ENCODE measurements at regions not wholly inside any gene's neighbourhood (a gene's known extent, or its start where the extent isn't known, plus 50 kb on each side); places are given as distances from the start of the nearest gene placed in this dataset.

GRCh38 chr11:111168871-111169270, 76.7 kb upstream of the POU2AF2 start:
- TF ChIP-seq CTCF (IDR thresholded peaks at IDR 0.05) = no peak
- H3K4me1 ChIP-seq = no peaks in the 10 kb centered on the region
- no peaks in the 10 kb centered on the region for H3K79me2 ChIP-seq
- no peaks in the 10 kb centered on the region for H3K27me3 ChIP-seq (ENCODE audit: control insufficient read depth, insufficient read depth, low read length)
- no peak overlapping the region for H3K27ac ChIP-seq
- no peak overlapping the region for H2AFZ ChIP-seq
- no peaks in the 10 kb centered on the region for H3K9me3 ChIP-seq (ENCODE audit: control insufficient read depth, low read length)
- H3K9ac ChIP-seq = no peak overlapping the region
- no peak overlapping the region for H3K4me2 ChIP-seq (ENCODE audit: low read length)
- H3K36me3 ChIP-seq (ENCODE audit: control insufficient read depth, insufficient read depth, low read length) = no peaks in the 10 kb centered on the region
- H3K4me3 ChIP-seq (ENCODE audit: low read depth, low read length) = no peak overlapping the region

- H3K4me1 ChIP-seq = no peaks in the 10 kb centered on the region
- no peaks in the 10 kb centered on the region for H3K9me3 ChIP-seq (ENCODE audit: control insufficient read depth, low read length)
- no peak for TF ChIP-seq CTCF (IDR thresholded peaks at IDR 0.05)
- no peak overlapping the region for H3K9ac ChIP-seq
- H3K27me3 ChIP-seq (ENCODE audit: control insufficient read depth, insufficient read depth, low read length) = no peaks in the 10 kb centered on the region
- H3K4me2 ChIP-seq (ENCODE audit: low read length) = no peak overlapping the region
- no peaks in the 10 kb centered on the region for H3K79me2 ChIP-seq
- no peak overlapping the region for H3K4me3 ChIP-seq (ENCODE audit: low read depth, low read length)
- no peak overlapping the region for H3K27ac ChIP-seq
- no peak overlapping the region for H2AFZ ChIP-seq
- H3K36me3 ChIP-seq (ENCODE audit: control insufficient read depth, insufficient read depth, low read length) = no peaks in the 10 kb centered on the region
These were observed 77.9 kb upstream of the POU2AF2 start for GRCh38 chr11:111167666-111168065.

- H2AFZ ChIP-seq = no peak overlapping the region
- H3K36me3 ChIP-seq (ENCODE audit: control insufficient read depth, insufficient read depth, low read length) = no peaks in the 10 kb centered on the region
- H3K9me3 ChIP-seq (ENCODE audit: control insufficient read depth, low read length) = no peaks in the 10 kb centered on the region
- no peak overlapping the region for H3K4me2 ChIP-seq (ENCODE audit: low read length)
- no peak overlapping the region for H3K9ac ChIP-seq
- H3K4me3 ChIP-seq (ENCODE audit: low read depth, low read length) = no peak overlapping the region
- H3K79me2 ChIP-seq = no peaks in the 10 kb centered on the region
- no peaks in the 10 kb centered on the region for H3K27me3 ChIP-seq (ENCODE audit: control insufficient read depth, insufficient read depth, low read length)
- no peak for TF ChIP-seq CTCF (IDR thresholded peaks at IDR 0.05)
- H3K4me1 ChIP-seq = no peaks in the 10 kb centered on the region
- H3K27ac ChIP-seq = no peak overlapping the region
These were observed 78.9 kb upstream of the POU2AF2 start for GRCh38 chr11:111166598-111166997.

GRCh38 chr11:111162305-111162704, 83.2 kb upstream of the POU2AF2 start:
- no peaks in the 10 kb centered on the region for H3K36me3 ChIP-seq (ENCODE audit: control insufficient read depth, insufficient read depth, low read length)
- no peaks in the 10 kb centered on the region for H3K4me1 ChIP-seq
- H3K4me3 ChIP-seq (ENCODE audit: low read depth, low read length) = no peak overlapping the region
- no peak overlapping the region for H3K4me2 ChIP-seq (ENCODE audit: low read length)
- TF ChIP-seq CTCF (IDR thresholded peaks at IDR 0.05) = no peak
- no peak overlapping the region for H3K27ac ChIP-seq
- no peaks in the 10 kb centered on the region for H3K79me2 ChIP-seq
- H3K27me3 ChIP-seq (ENCODE audit: control insufficient read depth, insufficient read depth, low read length) = no peaks in the 10 kb centered on the region
- no peaks in the 10 kb centered on the region for H3K9me3 ChIP-seq (ENCODE audit: control insufficient read depth, low read length)
- H3K9ac ChIP-seq = no peak overlapping the region
- H2AFZ ChIP-seq = no peak overlapping the region

GRCh38 chr11:111157571-111157970, 88.0 kb upstream of the POU2AF2 start:
- Histone ChIP-seq H3K36me3 (ENCODE audit: control insufficient read depth, insufficient read depth, low read length) (no peaks in the 10 kb centered on the region), H3K27ac (no peak overlapping the region), H3K79me2 (no peaks in the 10 kb centered on the region), H2AFZ (no peak overlapping the region), H3K4me3 (ENCODE audit: low read depth, low read length) (no peak overlapping the region), H3K4me2 (ENCODE audit: low read length) (no peak overlapping the region), H3K9ac (no peak overlapping the region), H3K4me1 (no peaks in the 10 kb centered on the region), H3K9me3 (ENCODE audit: control insufficient read depth, low read length) (no peaks in the 10 kb centered on the region), H3K27me3 (ENCODE audit: control insufficient read depth, insufficient read depth, low read length) (no peaks in the 10 kb centered on the region)
- TF ChIP-seq CTCF (IDR thresholded peaks at IDR 0.05) = no peak
